ENCODE measurements at regions not wholly inside any gene's neighbourhood (a gene's known extent, or its start where the extent isn't known, plus 50 kb on each side); places are given as distances from the start of the nearest gene placed in this dataset.
"Not testable (repeated sequence)": the region's sequence is repeated elsewhere in the genome, so short reads cannot be mapped to it uniquely, and the experiment has no call there.

GRCh38 chr15:20344601-20345400 lies 196.8 kb downstream of the GOLGA6L6 start:
- DNase-seq: no peak

- DNase-seq: not testable (repeated sequence)
Observed at GRCh38 chr15:20343395-20344211, 198.0 kb downstream of the GOLGA6L6 start.

- DNase-seq: not testable (repeated sequence)
Observed at GRCh38 chr15:20342601-20343394, 198.8 kb downstream of the GOLGA6L6 start.

- peak; percentile 33 for DNase-seq
Observed at GRCh38 chr15:20341901-20342600, 199.5 kb downstream of the GOLGA6L6 start.

- DNase-seq: peak; percentile 40
Observed at GRCh38 chr15:20340931-20341661, 200.5 kb downstream of the GOLGA6L6 start.

- peak; percentile 38 for DNase-seq
Observed at GRCh38 chr15:20340331-20340811, 201.2 kb downstream of the GOLGA6L6 start.

GRCh38 chr15:20339086-20339791 lies 202.4 kb downstream of the GOLGA6L6 start:
- DNase-seq: not testable (repeated sequence)

GRCh38 chr15:20338671-20339070 lies 202.9 kb downstream of the GOLGA6L6 start:
- not testable (repeated sequence) for DNase-seq

- DNase-seq: not testable (repeated sequence)
Observed at GRCh38 chr15:20337238-20337637, 204.4 kb downstream of the GOLGA6L6 start.

- not testable (repeated sequence) for DNase-seq
Observed at GRCh38 chr15:20334451-20334850, 207.1 kb downstream of the GOLGA6L6 start.

GRCh38 chr15:20325751-20326150 lies 215.8 kb downstream of the GOLGA6L6 start:
- not testable (repeated sequence) for DNase-seq

- DNase-seq: not testable (repeated sequence)
Observed at GRCh38 chr15:20317132-20317531, 224.5 kb downstream of the GOLGA6L6 start.

GRCh38 chr15:20311014-20311680 lies 230.5 kb downstream of the GOLGA6L6 start:
- DNase-seq: peak; percentile 15

- DNase-seq: no peak
Observed at GRCh38 chr15:20310603-20311002, 231.0 kb downstream of the GOLGA6L6 start.

- not testable (repeated sequence) for DNase-seq
Observed at GRCh38 chr15:20309966-20310365, 231.6 kb downstream of the GOLGA6L6 start.

- DNase-seq: not testable (repeated sequence)
Observed at GRCh38 chr15:20309395-20309794, 232.2 kb downstream of the GOLGA6L6 start.

GRCh38 chr15:20308027-20308690 lies 233.4 kb downstream of the GOLGA6L6 start:
- peak; percentile 10 for DNase-seq

- not testable (repeated sequence) for DNase-seq
Observed at GRCh38 chr15:20307137-20307536, 234.5 kb downstream of the GOLGA6L6 start.

GRCh38 chr15:20306497-20307106 lies 235.0 kb downstream of the GOLGA6L6 start:
- peak; percentile 10 for DNase-seq
